Nucleus accumbens (tissue), 56 donors: ENCODE measurements at regions not wholly inside any gene's neighbourhood (a gene's known extent, or its start where the extent isn't known, plus 50 kb on each side); places are given as distances from the start of the nearest gene placed in this dataset.
"Not testable (repeated sequence)": the region's sequence is repeated elsewhere in the genome, so short reads cannot be mapped to it uniquely, and the experiment has no call there.

ENCODE experiments used
- DNase-seq, 56 donors: peaks; one replicate each; lab custom pipeline; 2025; lab: John Stamatoyannopoulos, UW

DNA sequence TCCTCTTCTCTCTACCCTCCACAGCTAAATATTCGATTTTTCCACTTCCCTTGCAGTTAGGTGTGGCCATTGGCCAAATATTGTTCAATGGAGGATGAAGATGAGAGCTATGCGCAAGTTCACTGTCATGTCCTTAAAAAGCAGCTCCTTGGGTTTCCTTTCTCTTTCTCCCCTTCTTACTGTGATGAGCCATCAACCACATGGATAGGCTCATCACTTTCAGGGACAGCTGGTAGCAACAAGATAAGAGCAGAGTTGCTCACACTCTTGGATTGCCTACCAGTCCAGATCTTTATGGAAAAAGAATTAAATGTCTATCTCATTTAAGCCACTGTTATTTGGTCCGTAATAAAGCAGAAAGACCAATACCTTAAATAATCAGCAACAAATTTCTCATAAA is 377.0 kb downstream of the DDX10 start:
- no peak for DNase-seq

DNA sequence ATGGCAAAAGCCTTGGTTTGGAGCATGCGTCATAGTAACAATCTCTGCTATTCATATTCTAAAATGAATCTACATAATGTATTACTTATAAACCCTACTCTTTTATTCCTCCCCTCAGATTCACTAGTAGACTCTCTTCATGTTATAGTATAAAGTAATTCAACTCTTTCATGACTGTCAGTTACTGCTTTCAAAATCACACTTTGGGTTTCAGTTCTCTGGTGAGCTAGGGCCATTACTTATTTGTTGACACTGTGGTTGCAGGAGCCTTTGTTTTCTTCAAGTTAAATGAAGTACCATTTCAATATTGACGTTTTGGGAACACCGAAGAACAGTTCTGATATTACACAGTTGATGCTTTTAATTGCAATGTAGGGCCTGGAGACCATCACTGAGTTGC is 378.4 kb downstream of the DDX10 start:
- no peak for DNase-seq

DNA sequence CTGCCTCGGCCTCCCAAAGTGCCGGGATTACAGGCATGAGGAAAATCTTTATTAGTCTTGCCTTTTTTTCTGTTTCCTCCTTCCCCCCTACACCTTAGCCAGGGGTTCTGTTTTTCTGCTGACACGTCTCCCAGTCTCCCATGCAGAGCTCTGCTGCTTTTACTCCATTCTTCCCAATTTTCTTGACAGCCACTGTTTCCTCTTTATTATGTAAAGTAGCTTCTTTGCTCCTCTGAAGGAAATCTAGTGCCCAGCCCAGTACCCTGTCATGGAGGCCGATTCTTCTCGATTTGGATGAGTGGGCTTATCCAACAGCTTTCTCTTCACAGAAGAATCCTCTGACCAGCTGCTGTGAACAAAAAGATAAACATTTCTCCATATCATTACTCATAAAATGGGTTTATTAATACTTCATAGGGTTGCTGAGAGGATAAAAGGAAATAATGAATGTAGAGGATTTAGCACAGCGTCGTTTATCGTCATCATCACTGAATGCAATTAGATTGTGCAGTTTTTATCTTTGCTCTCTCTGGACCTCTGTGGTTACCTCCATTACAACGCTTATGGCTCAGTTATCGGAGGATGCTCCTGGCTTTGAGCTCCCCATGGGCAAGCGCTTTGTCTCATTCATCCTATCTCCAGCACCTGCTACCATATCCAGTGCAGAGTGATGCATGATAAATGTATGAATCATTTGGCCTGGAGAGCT is 375.6 kb upstream of the C11orf87 start:
- no peak for DNase-seq

DNA sequence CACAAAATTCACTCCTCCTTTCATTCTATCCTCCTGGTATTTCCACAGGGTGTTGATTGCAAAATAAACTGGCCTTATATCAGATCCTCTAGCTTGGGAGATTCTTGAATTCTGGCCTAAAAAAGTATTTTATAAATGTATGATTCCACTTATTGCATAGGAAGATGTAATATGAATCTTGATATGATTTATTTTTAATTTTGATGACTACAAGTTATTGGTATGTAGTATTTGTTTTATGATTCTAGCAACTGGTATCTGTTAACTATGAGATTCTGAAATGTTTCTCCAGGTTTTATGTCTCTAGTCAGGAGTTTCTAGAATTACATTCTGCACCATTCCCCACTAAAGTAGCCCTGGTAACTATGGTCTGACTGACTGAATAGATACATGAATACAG is 373.9 kb upstream of the C11orf87 start:
- no peak for DNase-seq

DNA sequence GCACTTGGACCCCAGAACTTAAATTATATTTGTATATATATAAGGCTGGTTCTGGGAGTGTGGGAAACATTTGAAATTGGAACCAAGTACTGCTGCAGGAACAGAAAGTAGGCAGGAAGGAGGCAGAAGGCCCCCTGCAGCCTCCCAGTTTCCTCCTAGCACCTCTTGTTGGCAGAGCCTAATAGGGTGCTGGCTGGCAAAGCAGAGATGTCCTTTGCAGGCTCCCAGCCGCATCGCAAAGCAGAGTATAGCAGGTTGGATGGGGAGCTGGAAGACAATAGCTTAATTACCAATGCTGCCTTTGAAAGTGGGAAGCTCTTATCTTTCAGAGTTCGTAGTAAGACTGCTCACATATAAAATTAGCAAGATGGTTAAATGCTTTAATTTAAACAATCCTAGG is 370.8 kb upstream of the C11orf87 start:
- DNase-seq, result no peak

DNA sequence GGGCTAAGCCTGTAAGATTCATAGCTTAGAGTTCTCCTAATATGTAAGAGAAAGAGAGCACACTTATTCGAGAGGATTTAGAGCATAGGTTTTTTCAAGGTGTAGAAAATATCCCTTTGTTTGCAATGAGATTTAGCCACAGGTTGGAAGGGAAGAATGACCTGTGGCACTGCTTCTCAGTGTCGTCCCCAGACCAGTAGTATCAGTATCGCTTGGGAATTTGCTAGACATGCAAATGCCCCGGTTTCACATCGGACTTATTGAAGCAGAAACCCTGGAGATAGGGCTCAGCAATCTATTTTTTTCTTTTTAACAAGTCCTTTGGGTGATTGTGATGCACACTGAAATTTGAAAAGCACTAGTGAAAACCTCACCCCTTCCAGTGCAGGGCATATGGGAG is 362.6 kb upstream of the C11orf87 start:
- no peak for DNase-seq

DNA sequence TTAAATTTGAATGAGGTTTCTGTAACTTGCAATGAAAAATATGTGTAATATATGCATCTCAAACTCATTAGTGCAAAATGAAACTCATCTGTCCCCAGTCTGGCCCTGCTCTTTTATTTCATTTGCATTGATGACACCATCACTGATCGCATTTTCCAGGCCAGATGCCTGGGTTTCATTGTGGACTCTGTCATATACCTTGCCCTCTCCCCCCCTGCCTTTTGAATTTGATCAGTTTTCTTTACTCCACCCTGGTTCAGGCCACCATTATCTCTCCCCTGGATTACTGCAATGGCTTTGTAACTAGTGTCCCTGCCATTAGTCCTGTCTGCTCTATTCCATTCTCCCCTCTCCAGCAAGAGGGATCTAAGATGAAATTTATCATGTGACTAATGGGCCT is 360.6 kb upstream of the C11orf87 start:
- DNase-seq, result no peak

DNA sequence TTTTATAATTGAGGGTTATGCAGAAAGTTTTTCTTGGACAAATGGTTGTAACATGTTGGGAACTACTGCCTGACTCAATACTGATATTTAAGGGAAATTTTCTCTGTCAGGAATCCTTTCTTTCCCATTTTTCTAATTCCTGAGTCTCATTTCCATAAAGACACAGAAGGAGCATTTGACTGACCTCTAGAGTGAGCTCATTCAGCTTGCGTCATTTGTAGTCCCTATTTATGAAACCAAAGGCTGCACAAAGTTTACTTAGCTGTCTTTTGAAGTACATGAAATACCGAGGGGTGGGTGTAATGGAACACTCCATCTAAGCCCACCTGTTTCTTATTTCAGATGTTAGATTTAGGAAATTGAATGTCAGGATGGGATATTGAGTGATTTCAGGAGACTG is 359.5 kb upstream of the C11orf87 start:
- no peak for DNase-seq

DNA sequence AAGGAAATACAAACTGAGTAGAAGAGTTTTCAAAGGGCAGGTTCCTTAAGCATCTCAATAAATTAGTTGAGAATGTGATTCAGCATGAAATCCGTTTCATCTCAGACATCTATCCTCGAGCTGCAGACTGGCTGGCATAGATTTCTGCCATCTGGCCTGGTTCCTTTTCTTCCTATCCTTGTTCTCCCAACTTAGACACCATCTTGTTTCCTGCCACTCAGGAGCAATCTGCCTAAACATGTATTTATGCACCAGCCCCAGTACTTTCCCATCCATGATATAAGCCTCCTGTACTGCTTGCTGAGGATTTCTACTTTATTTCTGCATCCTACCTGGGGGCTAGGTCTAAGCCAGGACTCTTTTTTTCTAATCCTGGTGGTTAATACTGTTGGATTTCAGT is 359.1 kb upstream of the C11orf87 start:
- no peak for DNase-seq

DNA sequence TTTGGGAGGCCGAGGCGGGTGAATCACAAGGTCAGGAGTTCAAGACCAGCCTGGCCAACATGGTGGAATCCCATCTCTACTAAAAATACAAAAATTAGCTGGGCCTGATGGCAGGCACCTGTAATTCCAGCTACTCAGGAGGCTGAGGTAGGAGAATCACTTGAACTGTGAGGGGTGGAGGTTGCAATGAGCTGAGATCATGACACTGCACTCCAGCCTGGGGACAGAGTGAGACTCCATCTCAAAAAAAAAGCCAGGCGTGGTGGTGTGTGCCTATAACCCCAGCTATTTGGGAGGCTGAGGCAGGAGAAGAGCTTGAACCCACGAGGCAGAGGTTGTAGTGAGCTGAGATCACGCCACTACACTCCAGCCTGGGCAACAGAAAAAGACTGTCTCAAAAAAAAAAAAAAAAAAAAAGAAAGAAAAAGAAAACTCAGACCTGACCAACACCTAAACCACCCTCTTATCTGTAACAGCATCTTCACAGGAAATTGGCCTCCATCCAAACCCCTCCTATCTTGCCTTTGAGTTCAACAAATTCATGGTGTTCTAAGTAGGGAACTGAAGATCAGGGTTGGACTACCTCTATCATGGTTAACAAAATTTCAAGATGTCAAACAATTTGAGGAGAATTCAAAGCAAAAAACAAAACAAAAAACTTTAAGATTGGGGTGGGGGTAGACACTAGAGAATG is 357.2 kb upstream of the C11orf87 start:
- not testable (repeated sequence) for DNase-seq

DNA sequence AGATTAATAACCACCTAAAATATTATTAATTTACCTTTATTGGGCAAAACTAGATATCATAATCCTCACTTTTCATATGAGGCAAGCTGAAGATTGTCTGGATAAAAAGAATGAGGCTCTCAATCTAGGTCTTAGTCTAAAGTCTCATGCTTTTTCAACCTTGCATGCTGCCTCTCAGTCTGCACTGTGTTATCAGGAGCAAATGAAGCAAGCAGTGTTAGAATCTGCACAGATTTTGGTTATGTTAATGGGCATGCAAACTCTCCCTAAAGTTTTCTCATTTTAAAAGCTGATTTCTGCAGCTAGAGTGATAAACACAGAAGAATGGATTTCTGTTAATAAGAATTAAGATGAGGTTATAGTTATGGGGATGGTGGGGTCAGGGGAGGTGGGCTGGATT is 350.7 kb upstream of the C11orf87 start:
- DNase-seq, result no peak

DNA sequence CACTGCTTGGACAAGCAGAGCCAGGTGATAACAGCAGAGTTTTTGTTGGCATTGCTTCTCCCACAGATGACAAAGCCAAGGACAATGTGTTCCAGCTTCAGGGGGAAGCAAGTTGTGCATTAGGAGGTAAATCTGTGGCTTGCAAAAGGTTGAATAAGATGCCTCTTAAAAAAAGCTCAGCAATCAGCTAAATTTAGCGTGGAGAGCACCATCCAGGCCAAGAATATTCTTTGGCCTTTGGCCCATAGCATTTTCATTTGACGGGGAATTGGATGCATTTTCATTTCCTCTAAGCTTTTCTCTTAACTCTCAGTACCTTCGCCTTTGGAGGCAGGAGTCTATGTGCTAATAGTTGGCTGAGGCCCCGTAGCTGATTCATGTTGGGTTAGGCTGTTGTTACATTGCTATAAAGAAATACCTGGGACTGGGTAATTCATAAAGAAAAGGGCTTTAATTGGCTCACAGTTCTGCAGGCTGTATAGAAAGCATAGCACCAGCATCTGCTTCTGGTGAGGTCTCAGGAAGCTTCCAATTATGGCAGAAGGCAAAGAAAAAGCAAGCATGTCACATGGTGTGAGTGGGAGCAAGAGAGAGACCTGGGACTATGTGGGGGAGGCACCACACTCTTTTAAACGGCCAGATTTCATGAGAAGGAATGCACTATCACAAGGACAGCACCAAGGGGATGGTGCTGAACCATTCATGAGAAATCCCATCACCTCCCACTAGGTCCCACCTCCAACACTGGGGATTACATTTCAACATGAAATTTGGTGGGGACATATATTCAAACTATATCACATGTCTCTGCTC is 350.1 kb upstream of the C11orf87 start:
- DNase-seq, result no peak

DNA sequence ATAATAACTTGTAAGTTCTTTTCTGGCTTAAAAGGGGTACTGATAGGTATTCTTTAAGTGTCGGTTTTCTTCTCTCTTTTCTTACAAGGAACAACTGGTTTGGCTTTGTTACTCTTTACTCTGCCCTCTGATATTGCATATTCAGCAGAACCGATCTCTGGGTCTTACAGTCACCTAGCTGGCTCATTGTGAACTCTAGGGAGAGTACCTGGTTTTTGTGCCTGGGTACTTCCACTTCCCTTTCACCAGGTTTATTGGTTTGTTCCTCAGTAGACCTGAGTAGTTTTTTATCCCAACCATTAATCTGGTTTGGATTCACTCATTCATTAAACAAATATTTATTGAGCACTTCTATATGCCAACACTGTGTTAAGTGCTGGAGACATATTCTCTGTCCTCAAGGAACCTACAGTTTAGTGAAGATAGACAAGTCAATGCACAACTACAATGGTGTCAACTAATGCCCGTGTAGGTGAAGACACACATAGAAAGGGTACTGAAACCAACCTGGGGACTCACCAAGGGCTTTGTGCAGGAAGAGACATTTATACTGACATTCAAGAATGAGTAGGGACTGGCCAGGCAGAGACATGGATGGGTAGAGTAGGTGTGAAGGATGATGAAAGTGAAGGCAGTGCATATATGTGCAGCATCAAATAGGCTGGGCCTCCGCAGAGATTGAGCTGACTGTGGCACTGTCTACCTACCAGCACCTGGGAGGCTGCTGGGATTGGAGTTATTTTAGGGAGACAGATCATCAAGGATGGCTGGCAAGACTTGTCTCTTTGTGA is 348.8 kb upstream of the C11orf87 start:
- no peak for DNase-seq

DNA sequence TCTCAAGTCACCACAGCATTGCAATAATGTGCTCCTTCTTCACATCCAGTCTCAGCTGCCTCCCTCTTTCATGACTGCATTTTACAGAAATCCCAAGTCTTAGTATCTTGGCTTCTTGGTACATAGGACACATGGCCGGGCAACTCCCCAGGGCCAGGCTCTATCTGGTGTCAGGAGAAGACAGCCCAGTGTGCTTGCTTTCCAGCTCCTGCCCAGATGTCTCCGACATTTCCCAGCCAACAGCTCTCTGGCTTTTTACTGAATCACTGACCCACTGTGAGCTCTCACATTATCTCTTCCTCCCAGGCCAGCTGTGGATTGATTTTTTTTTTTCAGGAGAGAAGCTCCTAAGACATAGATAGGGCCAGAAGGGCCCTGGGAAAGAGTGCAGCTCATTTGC is 346.0 kb upstream of the C11orf87 start:
- DNase-seq, result no peak

DNA sequence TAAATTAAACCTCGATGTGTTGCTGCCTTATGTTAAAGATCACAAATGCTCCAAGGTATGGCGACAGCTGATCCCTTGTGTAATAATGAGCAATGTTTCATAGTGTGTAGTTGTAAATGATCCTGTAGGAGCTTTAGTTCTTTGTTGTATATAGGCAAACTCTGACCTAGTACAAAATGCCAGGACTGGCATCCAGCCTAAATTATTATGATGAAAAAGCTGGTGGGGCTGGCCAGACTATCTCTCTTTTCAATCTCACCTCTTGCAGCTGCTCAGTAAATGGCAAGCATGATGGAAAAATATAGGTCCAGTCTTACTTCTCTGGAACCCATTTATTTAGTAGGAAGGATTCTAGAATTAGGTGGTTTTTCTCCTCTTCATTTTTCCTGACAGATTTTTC is 345.1 kb upstream of the C11orf87 start:
- DNase-seq, result no peak

DNA sequence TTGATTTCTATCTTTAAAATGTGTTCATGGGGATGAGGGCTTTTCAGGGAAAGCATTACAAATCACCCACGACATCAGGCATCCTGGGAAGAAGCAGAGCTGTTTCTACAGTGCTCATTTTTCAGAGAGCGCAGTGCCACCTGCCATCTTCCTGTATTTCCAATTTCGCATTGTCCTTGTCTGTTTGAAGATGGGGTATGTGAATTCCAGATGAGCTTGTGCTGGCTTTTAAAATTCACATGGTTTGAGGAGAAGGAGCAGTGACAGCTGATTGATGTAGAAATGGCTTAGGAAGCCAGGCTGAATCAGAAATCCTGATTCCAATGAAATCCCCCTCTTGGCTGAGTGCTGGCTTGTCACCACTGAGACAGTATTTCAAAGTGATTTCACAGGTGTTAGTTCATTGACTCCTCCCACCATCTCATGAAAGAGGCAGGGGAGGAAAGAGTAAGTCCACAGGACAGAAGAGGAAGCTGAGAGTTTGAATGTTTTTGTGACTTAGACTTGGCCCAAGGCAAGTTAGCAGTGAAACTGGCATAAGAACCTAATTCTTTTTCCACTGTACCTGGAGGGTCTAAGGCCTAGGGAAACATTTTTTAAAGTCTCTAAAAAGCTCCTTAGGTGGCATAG is 344.6 kb upstream of the C11orf87 start:
- no peak for DNase-seq

DNA sequence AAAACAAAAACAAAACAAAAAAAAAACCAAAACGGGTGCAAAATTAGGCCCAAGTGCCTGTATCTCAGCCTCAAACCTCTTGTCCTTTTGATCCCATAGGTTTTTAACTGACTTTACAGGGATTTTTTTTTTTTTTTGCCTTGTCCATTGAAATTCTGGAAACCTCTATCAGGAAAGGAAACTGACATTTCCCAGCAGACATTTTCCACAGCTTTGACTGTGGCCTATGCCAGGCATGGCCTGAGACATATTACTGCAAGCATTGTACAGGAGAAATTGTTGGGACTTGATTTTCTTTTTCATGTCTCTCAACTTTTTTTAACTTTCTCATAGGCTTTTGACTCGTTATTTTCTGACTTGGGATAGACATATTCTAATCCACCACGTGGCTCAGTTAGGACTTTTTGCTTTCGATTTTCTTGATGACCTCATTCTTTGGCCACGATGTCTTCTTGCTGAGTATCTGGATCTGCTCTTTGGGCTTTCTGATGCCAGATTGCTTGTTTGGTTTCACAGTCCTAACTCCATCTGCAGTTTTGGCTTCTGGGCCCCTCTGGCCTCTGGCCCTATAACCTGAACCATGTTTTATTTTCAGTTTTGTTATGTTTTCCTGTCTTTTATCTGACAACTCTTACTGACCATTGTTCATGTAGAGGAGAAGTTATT is 336.1 kb upstream of the C11orf87 start:
- DNase-seq, result no peak

DNA sequence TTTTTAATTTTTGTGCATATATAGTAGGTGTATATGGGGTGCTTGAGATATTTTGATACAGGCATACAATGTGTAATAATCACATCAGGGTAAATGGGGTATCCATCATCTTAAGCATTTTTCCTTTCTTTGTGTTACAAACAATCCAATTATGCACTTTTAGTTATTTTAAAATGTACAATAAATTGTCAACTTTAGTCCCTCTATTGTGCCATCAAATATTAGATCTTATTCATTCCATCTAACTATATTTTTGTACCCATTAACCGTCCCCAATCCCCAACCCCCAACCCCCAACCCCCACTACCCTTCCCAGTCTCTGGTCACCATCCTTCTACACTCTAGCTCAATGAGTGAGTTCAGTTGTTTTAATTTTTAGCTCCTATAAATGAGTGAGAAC is 335.1 kb upstream of the C11orf87 start:
- no peak for DNase-seq

DNA sequence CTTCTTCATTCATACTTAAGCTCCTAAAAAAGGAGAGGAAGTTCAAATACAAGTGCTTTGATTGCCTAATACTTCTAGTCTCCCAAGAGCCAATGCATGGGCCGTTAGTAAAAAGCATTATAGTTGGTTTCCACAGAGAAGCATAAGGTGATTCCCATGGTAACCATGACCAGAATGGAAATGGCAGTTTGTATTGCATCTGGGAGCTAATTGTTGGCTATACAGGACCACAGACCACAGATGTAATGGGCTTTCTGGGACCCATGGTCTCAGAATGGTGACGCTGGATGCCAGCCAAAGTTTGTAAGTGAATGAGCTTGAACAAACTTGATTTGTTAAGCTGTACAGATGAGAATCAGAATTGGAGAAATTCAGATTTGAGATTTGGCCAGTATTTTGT is 333.9 kb upstream of the C11orf87 start:
- DNase-seq, result no peak

DNA sequence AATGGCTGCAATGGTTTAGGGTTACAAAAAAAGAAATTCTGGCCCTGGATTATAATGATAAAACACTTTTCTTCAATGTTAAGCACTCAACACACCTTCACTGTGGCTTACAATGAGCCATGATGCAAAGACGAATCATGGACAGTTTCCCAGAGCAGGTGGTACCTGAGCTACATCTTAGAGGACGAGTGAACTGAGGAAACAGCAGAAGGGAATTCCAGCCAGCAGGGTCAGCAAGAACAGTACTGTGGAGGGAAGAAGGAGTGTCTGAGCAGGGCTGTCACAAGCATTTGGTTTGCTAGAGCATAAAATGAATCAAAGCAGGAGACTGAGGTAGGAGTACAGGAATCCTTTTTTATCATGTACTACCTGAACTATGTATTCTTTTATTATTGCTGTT is 332.8 kb upstream of the C11orf87 start:
- DNase-seq, result no peak
